ENCODE measurements at regions not wholly inside any gene's neighbourhood (a gene's known extent, or its start where the extent isn't known, plus 50 kb on each side); places are given as distances from the start of the nearest gene placed in this dataset.

DNA sequence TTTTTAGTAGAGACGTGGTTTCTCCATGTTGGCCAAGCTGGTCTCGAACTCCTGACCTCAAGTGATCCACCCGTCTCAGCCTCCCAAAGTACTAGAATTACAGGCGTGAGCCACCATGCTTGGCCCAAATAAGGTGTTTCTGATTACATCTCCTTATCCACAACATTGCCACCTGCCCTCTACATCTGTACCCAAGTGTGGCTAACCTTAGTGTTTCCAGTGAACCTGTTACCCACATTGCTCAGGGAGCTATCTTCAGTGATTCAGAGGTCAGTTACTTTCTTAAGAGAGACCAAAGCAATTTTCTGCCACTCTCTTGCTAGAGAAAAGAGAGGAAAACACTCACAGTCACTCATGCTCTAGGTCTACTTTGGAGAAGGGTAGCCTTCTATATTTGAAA, 115.0 kb upstream of the SLC39A10 start:
- TF ChIP-seq, protein P1, sequence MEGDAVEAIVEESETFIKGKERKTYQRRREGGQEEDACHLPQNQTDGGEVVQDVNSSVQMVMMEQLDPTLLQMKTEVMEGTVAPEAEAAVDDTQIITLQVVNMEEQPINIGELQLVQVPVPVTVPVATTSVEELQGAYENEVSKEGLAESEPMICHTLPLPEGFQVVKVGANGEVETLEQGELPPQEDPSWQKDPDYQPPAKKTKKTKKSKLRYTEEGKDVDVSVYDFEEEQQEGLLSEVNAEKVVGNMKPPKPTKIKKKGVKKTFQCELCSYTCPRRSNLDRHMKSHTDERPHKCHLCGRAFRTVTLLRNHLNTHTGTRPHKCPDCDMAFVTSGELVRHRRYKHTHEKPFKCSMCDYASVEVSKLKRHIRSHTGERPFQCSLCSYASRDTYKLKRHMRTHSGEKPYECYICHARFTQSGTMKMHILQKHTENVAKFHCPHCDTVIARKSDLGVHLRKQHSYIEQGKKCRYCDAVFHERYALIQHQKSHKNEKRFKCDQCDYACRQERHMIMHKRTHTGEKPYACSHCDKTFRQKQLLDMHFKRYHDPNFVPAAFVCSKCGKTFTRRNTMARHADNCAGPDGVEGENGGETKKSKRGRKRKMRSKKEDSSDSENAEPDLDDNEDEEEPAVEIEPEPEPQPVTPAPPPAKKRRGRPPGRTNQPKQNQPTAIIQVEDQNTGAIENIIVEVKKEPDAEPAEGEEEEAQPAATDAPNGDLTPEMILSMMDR (IDR thresholded peaks at IDR 0.05 in 4 of 5, conservative IDR thresholded peaks at IDR 0.05 in 1 of 5) = no peak
- no peak for TF ChIP-seq POLR2A (IDR thresholded peaks at IDR 0.05)
- Histone ChIP-seq H3K4me1 (no peaks in the 10 kb centered on the region), H3K4me3 (no peak overlapping the region), H3K9me3 (no peaks in the 10 kb centered on the region), H3K27ac (no peak overlapping the region), H3K36me3 (no peaks in the 10 kb centered on the region), H3K27me3 (no peaks in the 10 kb centered on the region)
- in situ Hi-C loops (cut with MboI; ENCODE audit: low sequenced_read_pairs in 4 of 4) = no loop called here
- intact Hi-C loops (cut with DNase I; ENCODE audit: low total_unique reads) = no loop called here
- DNase-seq (no peak), ATAC-seq (no peak)

DNA sequence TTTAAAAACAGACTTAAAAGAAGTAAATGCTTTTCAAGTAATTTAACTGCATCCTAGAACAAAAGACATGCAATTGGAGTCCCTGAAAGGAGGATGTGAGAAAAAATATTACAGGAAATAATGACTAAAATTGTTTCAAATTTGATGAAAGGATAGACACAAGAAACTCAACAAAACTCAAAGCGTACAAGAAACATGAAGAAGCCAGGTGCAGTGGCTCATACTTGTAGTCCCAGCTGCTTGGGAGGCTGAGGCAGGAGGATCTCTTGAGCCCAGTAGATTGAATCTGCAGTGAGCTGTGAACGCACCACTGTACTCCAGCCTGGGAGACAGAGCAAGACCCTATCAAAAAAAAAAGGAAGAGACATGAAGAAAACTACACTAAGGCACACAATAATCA, 118.1 kb upstream of the SLC39A10 start:
- no peak for DNase-seq
- H3K4me1 ChIP-seq = peaks cover 1 to 7% of the 10 kb centered on the region in 2 donors

DNA sequence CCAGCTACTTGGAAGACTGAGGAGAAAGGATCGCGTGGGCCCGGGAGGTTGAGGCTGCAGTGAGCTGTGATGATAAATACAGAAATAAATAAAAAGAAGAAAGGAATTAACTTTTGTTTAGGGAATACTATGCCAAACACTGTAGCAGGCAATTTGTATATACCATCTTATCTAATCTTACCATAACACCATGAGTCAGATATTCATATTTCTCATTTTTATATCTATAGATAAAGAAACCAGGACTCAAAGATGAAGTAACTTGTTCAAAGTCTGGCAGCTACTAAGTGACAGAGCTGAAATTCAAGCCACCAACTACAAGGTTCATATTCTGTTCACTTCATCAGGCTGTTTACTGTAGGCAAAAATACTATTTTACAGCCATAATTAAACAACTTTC, 119.2 kb upstream of the SLC39A10 start:
- Histone ChIP-seq H3K4me1 (peaks cover 4 to 7% of the 10 kb centered on the region in 2 donors), H3K9me3 (no peaks in the 10 kb centered on the region), H3K4me3 (no peak overlapping the region), H3K27ac (no peak overlapping the region), H3K27me3 (no peaks in the 10 kb centered on the region), H3K36me3 (no peaks in the 10 kb centered on the region)
- TF ChIP-seq POLR2A (IDR thresholded peaks at IDR 0.05) = no peak
- ATAC-seq (no peak), DNase-seq (no peak)
- intact Hi-C loops (cut with DNase I; ENCODE audit: low total_unique reads) (no loop called here), in situ Hi-C loops (cut with MboI; ENCODE audit: low sequenced_read_pairs in 4 of 4) (no loop called here)

More for the DNA sequence above, 118.1 kb upstream of the SLC39A10 start:
- intact Hi-C loops (cut with DNase I; ENCODE audit: low total_unique reads) = no loop called here
- no peak for TF ChIP-seq POLR2A (IDR thresholded peaks at IDR 0.05)
- TF ChIP-seq, protein P1 (IDR thresholded peaks at IDR 0.05 in 4 of 5, conservative IDR thresholded peaks at IDR 0.05 in 1 of 5) = no peak
- Histone ChIP-seq H3K27ac (no peak overlapping the region), H3K36me3 (no peaks in the 10 kb centered on the region), H3K9me3 (no peaks in the 10 kb centered on the region), H3K27me3 (no peaks in the 10 kb centered on the region), H3K4me3 (no peak overlapping the region)
- in situ Hi-C loops (cut with MboI; ENCODE audit: low sequenced_read_pairs in 4 of 4) = no loop called here
- ATAC-seq = no peak

DNA sequence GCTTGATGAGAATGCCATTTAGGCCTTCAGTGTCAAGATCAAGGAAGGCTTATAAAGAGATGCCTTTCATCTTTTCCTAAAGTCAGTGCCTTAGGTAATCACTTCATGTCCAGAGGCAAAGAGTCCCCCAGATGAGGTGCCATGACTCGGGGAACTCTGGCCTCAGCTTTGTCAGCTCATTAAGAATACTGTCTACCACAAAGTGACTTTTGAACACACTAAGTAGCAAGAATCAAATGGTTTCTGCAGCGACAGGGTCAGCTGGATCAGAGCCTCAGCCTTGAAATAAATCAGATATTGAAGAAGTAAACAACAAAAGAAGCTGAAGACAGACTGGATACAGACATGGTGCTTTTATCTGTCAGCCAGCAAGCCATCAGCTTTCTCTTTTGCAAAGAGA, 120.1 kb upstream of the SLC39A10 start:
- DNase-seq (no peak), ATAC-seq (no peak)
- Histone ChIP-seq H3K4me1 (peaks cover 4 to 7% of the 10 kb centered on the region in 2 donors), H3K36me3 (no peaks in the 10 kb centered on the region), H3K4me3 (no peak overlapping the region), H3K27me3 (no peaks in the 10 kb centered on the region), H3K9me3 (no peaks in the 10 kb centered on the region), H3K27ac (no peak overlapping the region)
- in situ Hi-C loops (cut with MboI; ENCODE audit: low sequenced_read_pairs in 4 of 4) = no loop called here
- intact Hi-C loops (cut with DNase I; ENCODE audit: low total_unique reads) = no loop called here
- TF ChIP-seq POLR2A (IDR thresholded peaks at IDR 0.05) = no peak
- TF ChIP-seq, protein P1 (IDR thresholded peaks at IDR 0.05 in 4 of 5, conservative IDR thresholded peaks at IDR 0.05 in 1 of 5) = no peak

DNA sequence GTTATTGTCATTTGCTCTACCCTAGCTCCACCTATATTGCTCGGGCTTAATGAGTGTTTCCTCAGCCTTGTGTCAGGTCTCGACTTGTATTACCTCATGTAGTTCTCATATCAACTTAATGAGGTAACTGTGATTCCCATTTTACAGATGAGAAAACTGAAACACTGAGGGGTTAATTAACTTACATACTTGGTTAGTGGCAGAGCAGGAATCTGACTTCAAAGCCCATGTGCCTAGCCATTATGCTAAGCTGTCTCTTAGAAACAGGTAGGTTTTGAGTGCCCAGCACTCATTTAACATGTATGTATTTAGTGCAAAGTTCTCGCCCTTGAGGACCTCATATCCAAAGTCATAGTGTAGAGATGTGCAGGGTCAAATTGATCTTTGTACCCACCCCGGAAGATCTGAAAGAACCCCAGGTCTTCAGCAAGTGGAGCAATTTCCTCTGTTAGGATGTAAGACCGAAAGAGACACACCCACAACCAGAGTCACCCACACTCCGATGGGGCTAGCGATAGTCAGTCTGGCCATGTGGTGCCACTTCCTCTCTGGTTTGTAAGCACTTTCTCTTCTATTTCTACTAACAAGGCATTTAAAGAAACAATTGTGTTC, 121.0 kb upstream of the SLC39A10 start:
- H3K4me1 ChIP-seq = peaks cover 4 to 7% of the 10 kb centered on the region in 2 donors

More for the DNA sequence above, 121.0 kb upstream of the SLC39A10 start:
- no peak overlapping the region for H3K4me3 ChIP-seq
- H3K27me3 ChIP-seq = no peaks in the 10 kb centered on the region
- no peaks in the 10 kb centered on the region for H3K9me3 ChIP-seq
- no peak overlapping the region for H3K27ac ChIP-seq
- no peaks in the 10 kb centered on the region for H3K36me3 ChIP-seq
- intact Hi-C loops (cut with DNase I; ENCODE audit: low total_unique reads) = no loop called here
- ATAC-seq (no peak), DNase-seq (peak; percentile 28 to 30)
- in situ Hi-C loops (cut with MboI; ENCODE audit: low sequenced_read_pairs in 4 of 4) = no loop called here
- TF ChIP-seq, protein P1 (IDR thresholded peaks at IDR 0.05 in 4 of 5, conservative IDR thresholded peaks at IDR 0.05 in 1 of 5) = no peak
- TF ChIP-seq POLR2A (IDR thresholded peaks at IDR 0.05) = no peak
